Mucosa of gallbladder (tissue), 1 donor: ENCODE measurements at regions not wholly inside any gene's neighbourhood (a gene's known extent, or its start where the extent isn't known, plus 50 kb on each side); places are given as distances from the start of the nearest gene placed in this dataset.

Source experiments
- DNase-seq: peaks from one replicate; pipeline ENCODE4 v3.0.0-alpha.2; 2020; ENCODE audit warnings: low spot score
- donor health status: DM: no; HTN: no; CAD: no.

- no peak for DNase-seq
These were observed 415.6 kb upstream of the SALL3 start for GRCh38 chr18:78564030-78564429.

GRCh38 chr18:78564518-78564917, 415.1 kb upstream of the SALL3 start:
- DNase-seq, result no peak

DNA sequence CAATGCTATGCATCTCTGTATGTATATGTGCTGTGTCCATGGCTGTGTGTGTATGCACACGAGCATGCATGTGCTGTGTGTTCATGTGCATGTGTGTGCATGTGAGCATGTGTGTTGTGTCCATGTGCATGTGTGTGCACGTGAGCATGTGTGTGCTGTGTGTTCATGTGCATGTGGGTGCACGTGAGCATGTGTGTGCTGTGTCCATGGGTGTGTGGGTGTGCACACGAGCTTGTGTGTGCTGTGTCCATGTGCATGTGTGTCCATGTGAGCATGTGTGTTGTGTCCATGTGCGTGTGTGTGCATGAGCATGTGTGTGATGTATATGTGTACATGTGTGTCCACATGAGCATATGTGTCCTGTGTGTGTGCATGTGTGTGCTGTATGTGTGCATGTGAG, 414.4 kb upstream of the SALL3 start:
- DNase-seq, result no peak

- no peak for DNase-seq
These were observed 413.6 kb upstream of the SALL3 start for GRCh38 chr18:78566065-78566464.

DNA sequence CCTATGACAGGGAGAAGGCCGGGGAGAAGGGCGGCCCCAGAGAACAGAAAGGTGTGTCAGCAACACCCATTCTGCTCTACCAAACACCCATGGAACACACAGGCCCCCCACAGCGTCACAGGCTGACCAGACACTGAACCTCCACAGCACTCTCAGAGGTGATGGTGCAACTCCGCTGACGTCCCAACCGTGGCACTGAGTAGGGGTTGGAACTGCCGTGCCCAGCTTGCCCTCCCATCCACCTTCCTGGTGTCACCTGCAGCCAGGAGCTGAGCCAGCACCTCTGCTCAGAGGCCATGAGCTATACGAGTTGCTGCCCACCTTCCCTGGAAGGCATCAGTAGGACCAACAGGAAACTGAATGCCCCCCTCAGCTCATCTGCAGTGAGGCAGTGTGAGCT, 412.9 kb upstream of the SALL3 start:
- DNase-seq, result no peak

DNA sequence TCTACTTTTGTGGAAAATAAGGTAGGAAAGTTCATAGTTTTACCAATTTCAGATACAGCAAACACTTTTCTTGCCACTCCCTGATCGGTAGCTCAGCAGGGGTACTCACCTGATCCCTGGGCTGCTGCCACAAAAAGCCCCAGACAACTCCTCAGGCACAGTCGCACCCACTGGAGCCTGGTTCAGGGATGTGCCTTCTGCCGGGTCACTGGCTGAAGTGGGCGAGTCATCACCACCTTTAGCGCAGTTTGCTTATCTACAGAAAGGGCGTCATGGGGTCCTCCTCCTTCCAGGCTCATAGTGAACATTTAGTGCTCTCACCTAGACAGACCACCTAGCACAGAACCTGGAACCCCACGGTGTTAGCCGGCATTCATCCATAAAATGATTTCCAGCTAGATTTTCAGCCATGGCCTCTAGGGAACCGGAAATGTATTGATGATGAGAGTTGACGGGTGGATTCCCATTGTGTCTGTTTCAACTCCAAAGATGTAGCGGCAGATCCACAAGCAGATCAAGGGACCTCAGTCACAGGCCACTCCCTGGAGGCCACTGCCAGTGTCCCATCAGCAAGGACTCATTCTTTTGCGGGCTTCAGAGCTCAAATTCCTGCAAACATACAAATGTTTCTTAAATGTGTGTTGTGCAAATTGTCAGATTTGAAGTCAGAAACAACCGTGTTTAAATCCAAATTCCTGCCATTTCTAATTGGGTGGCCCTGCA, 408.4 kb upstream of the SALL3 start:
- DNase-seq, result no peak

DNA sequence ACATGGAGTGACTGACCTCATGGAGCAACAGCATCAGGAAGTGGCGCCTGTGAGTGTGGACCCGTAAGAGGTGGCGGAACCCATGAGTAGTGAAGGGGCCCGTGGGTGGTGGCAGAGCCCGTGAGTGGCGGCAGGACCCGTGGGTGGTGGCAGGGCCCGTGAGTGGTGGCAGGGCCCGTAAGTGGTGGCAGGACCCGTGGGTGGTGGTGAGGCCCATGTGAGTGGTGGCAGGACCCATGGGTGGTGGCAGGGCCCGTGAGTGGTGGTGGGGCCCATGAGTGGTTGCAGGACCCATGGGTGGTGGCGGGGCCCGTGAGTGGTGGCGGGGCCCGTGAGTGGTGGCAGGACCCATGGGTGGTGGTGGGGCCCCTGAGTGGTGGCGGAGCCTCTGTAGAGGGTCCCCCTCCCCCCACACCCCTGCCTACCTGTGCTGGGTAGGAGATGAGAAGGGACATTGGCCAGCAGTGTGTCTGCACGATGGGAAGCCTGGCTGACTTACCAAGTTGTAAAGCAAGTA, 407.7 kb upstream of the SALL3 start:
- DNase-seq, result peak; percentile 8

DNA sequence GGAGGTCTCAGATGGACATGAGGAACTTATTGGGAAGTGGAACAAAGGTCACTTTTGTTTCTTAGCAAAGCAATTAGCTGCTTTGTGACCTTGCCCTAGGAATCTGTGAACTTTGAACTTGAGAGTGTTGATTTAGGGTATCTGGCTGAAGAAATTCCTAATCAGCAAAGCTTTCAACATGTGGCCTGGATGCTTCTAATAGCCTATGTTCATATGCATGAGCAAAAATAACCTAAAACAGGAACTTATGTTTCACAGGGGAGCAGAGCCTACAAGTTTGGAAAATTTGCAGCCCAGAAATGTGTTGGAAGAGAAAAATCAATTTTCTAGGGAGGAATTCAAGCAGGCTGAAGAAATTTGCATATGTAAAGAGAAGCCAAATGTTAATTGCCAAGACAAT, 405.8 kb upstream of the SALL3 start:
- DNase-seq, result no peak

- peak; percentile 7 for DNase-seq
These were observed 402.7 kb upstream of the SALL3 start for GRCh38 chr18:78576967-78577366.

DNA sequence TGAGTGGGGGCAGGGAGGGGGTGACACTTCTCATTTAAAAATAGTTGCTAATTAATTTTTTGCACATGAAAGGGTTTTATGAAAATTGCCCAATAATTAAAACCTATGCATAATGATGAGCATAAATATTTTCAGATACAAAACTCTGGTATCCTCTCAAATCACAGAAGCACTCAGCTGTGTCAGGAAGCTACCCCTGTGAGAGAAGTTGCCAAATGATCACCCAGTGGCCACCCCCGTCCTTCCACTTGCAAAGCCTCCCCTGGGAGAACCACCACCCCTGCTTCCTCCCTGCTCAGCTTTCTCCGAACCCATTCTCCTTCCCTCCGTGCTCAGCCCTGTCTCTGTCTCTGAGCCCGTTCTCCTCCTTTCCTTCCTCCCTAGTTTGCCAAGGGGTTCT, 400.2 kb upstream of the SALL3 start:
- no peak for DNase-seq

GRCh38 chr18:78579854-78580577, 399.6 kb upstream of the SALL3 start:
- DNase-seq, result no peak

DNA sequence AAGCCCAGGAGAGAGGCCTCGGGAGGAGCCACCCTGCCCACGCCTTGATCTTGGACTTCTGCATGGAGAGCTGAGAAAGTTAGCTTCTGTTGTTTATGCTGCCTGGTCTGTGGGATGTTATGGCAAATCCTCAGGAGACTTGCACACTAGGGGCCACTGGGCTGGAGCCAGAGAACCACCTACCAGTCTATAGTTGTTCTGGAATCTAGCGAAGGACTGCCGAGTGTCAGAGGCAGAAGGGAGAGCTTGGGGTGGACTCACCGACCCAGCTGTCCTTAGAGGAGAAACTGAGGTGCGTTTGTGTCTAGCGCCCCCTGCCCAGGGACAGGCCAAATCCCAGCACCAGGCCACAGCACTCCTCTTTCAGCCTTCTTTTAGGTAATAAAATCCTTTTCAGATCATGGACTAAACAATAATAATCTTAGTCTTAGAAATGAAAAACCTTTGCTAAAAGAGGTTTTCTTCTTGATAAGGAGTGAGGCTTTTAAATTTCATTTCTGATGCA, 398.7 kb upstream of the SALL3 start:
- DNase-seq, result no peak

DNA sequence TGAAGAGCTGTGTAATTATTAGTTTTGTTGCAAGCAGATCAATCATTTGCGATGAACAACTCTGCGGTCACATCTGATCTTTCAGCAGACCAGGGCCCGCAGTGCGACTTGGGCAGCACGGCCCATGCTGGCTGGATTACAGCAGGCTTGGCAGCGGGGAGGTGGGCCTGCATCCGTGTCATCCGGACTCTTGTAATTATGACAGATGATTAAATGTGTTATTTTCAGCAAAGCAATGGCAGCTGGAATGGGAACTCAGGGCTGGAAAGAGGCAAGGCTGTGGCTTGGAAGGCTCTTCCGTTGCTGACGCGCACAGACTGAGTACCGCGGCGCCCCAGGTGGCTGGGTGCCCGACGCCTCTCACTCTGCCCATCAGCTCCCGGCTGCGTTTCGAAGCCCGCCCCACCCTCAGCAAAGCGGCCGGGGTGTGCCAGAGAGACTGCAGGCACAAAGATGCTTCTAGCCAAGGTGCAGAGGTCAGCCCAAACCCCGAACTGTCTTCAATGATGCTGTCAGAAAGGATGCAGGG, 397.4 kb upstream of the SALL3 start:
- DNase-seq, result no peak

GRCh38 chr18:78582898-78583738, 396.5 kb upstream of the SALL3 start:
- DNase-seq, result no peak

DNA sequence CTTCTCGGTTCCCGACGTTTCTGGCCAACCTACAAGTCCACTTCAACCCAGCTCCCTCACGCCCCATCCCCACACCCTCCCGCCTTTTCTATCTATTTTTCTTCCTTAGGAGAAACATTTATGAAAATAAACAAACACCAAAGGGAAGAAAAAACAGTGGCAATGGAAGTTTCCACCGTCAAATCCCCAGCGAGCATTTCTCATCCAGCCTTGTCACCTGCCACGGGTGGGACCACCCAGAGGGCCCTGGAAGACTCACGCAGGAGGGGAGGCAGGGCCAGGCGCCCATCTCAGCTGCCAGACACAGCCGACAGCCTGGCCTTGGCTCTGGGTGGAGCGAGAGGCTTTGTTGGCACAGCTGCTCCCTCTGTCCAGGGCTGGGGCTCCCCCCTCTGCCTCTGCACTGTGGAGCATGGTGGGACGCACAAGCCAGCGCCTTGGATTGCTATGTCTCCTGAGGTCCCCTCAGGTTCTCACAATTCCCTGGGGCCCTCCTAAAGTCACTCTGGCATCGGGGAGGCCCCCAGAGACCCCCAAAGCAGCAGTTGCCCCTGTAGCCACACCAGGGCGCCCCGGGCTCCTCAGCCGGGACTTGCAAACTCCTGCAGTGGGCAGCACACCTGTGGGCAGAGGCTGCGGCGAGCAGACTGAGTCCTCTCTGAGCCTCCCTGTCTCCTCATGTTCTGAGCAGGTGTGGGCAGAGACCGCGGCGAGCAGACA, 395.7 kb upstream of the SALL3 start:
- DNase-seq, result no peak

GRCh38 chr18:78584459-78585022, 395.1 kb upstream of the SALL3 start:
- no peak for DNase-seq

DNA sequence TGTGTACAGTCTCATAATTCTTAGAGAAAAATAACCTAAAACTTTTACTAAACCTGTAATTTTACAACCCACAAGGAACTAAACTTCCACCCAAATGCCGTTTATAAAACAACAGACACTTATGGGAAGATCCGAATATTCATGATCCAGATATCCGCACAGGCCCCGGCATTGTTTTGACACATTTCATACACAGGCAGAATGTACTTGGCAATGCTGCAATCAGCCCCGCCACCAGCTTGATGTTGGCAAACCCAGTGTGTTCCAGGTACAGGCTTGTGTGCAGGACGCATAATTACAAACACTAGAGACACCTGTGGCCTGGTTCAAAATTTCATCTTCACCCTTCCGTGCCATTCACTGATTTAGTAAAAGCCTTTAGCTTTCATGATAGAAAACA, 393.0 kb upstream of the SALL3 start:
- DNase-seq, result no peak

GRCh38 chr18:78587096-78587495, 392.5 kb upstream of the SALL3 start:
- no peak for DNase-seq

GRCh38 chr18:78587626-78588600, 391.7 kb upstream of the SALL3 start:
- no peak for DNase-seq
